ENCODE measurements at regions not wholly inside any gene's neighbourhood (a gene's known extent, or its start where the extent isn't known, plus 50 kb on each side); places are given as distances from the start of the nearest gene placed in this dataset.

DNA sequence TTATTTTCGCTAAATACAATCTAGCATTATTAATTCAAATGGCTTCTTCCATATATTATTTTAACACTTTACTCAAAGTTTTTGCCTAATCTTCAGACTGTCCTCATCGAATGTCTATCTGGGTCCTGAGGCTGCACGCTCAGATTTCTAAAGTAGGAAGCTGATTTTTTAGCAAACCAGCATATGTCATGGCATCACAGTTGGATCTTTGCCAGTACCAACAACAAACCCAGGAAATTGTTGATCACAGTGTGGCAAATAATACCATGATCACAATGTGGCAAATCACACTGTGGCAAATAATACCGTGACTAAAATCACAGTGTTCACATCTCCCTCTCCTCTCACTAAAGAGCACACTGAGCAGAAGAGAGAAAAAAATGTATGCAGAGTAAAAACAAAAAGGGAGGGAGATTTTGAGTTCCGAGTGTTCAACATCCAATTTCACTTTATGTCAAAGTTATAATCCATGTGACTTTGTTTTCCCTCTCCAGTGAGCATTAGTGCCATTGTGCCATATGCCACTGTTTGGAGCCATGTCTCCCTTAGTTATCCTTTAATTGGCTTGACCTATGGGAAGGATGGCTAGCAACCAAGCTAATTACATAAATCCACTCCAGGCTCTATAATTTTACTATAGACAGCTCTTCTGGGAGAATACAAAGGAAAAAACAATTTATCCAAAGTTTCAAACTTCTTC lies 1059.6 kb downstream of the HACE1 start:
- TF ChIP-seq CTCF (IDR thresholded peaks at IDR 0.05; ENCODE audit: control extremely low read depth in 1 of 3, insufficient read depth in 1 of 3, low read depth in 1 of 3, low read length in 3 of 3) (no peak), TAF7 (optimal IDR thresholded peaks at IDR 0.05; ENCODE audit: borderline replicate concordance, low read depth, low read length) (no peak), PHF8 (conservative IDR thresholded peaks at IDR 0.05; ENCODE audit: low read depth, low read length) (no peak), POLR2A (IDR thresholded peaks at IDR 0.05; ENCODE audit: control extremely low read depth in 1 of 2, low read depth in 2 of 2, low read length in 2 of 2) (no peak), JUN (IDR thresholded peaks at IDR 0.05; ENCODE audit: low read depth, low read length) (no peak), RFX5 (IDR thresholded peaks at IDR 0.05; ENCODE audit: borderline replicate concordance, low read depth, low read length) (no peak), POLR2AphosphoS5 (IDR thresholded peaks at IDR 0.05; ENCODE audit: low read depth, low read length) (no peak), JUND (IDR thresholded peaks at IDR 0.05; ENCODE audit: low read length) (no peak), RAD21 (IDR thresholded peaks at IDR 0.05 in 1 of 2, conservative IDR thresholded peaks at IDR 0.05 in 1 of 2; ENCODE audit: low read depth in 2 of 2, low read length in 2 of 2) (no peak), MAX (IDR thresholded peaks at IDR 0.05) (no peak), ZNF274 (IDR thresholded peaks at IDR 0.05; ENCODE audit: borderline replicate concordance, extremely low read depth, low read length) (no peak), YY1 (IDR thresholded peaks at IDR 0.05; ENCODE audit: low read depth, low read length) (no peak)
- TF ChIP-seq, protein P1, sequence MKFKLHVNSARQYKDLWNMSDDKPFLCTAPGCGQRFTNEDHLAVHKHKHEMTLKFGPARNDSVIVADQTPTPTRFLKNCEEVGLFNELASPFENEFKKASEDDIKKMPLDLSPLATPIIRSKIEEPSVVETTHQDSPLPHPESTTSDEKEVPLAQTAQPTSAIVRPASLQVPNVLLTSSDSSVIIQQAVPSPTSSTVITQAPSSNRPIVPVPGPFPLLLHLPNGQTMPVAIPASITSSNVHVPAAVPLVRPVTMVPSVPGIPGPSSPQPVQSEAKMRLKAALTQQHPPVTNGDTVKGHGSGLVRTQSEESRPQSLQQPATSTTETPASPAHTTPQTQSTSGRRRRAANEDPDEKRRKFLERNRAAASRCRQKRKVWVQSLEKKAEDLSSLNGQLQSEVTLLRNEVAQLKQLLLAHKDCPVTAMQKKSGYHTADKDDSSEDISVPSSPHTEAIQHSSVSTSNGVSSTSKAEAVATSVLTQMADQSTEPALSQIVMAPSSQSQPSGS (IDR thresholded peaks at IDR 0.05; ENCODE audit: low read length): no peak

Data from H1 (cell line).